Large intestine (tissue), 3 donors: ENCODE measurements at regions not wholly inside any gene's neighbourhood (a gene's known extent, or its start where the extent isn't known, plus 50 kb on each side); places are given as distances from the start of the nearest gene placed in this dataset.

Experiments used
- DNase-seq, 2 donors: peaks; one replicate each; pipeline versions ENCODE4 v3.0.0 to v3.0.0-alpha.2; 2013
- H3K27ac ChIP-seq: one replicate; pipeline ENCODE4 v1.5.1; 2013; ENCODE audit warnings: low read length
- H3K27me3 ChIP-seq: 2 replicates; pipeline ENCODE4 v1.6.1; 2013; ENCODE audit warnings: low read length; ENCODE audit not compliant: control insufficient read depth, insufficient read depth
- H3K36me3 ChIP-seq: 2 replicates; pipeline ENCODE4 v1.6.1; 2013; ENCODE audit warnings: low read length; ENCODE audit not compliant: control insufficient read depth, insufficient read depth
- H3K4me1 ChIP-seq: one replicate; pipeline ENCODE4 v1.6.1; 2013; ENCODE audit warnings: low read length; ENCODE audit not compliant: control insufficient read depth, insufficient read depth
- H3K4me3 ChIP-seq: one replicate; pipeline ENCODE4 v1.5.1; 2013; ENCODE audit warnings: low read length
- H3K9me3 ChIP-seq: one replicate; pipeline ENCODE4 v1.6.1; 2013; ENCODE audit warnings: mild to moderate bottlenecking, low read depth, low read length, moderate library complexity; ENCODE audit not compliant: control insufficient read depth
- WGBS: methylation state at CpG from one replicate; pipeline ENCODE4 v1.1.5; 2013; ENCODE audit warnings: low lambda C conversion rate; ENCODE audit not compliant: insufficient coverage; 5-methylcytosine and 5-hydroxymethylcytosine counted together

- H3K4me1 ChIP-seq = no peaks in the 10 kb centered on the region
- H3K27ac ChIP-seq = no peak overlapping the region
- no peaks in the 10 kb centered on the region for H3K9me3 ChIP-seq
- H3K36me3 ChIP-seq = no peaks in the 10 kb centered on the region
- H3K27me3 ChIP-seq = no peaks in the 10 kb centered on the region
- H3K4me3 ChIP-seq = no peak overlapping the region
- WGBS = 80% methylated on average over 2 of the region's 6 CpGs
- no peak for DNase-seq
Measured at GRCh38 chr16:6363896-6364607, 968.6 kb upstream of the RBFOX1 start.

GRCh38 chr16:6363396-6363795 is 969.2 kb upstream of the RBFOX1 start:
- H3K4me1 ChIP-seq = no peaks in the 10 kb centered on the region
- 90% methylated on average over 6 of the region's 11 CpGs for WGBS
- no peaks in the 10 kb centered on the region for H3K9me3 ChIP-seq
- no peaks in the 10 kb centered on the region for H3K36me3 ChIP-seq
- no peak for DNase-seq
- no peak overlapping the region for H3K4me3 ChIP-seq
- no peaks in the 10 kb centered on the region for H3K27me3 ChIP-seq
- H3K27ac ChIP-seq = no peak overlapping the region

- Histone ChIP-seq H3K4me1 (no peaks in the 10 kb centered on the region), H3K27me3 (no peaks in the 10 kb centered on the region), H3K4me3 (no peak overlapping the region), H3K9me3 (no peaks in the 10 kb centered on the region), H3K36me3 (no peaks in the 10 kb centered on the region), H3K27ac (no peak overlapping the region)
- DNase-seq = no peak
- no CpG with 5 or more reads among the region's 5 CpGs for WGBS
Measured at GRCh38 chr16:6362321-6362720, 970.3 kb upstream of the RBFOX1 start.

- Histone ChIP-seq H3K36me3 (no peaks in the 10 kb centered on the region), H3K27ac (no peak overlapping the region), H3K4me1 (no peaks in the 10 kb centered on the region), H3K4me3 (no peak overlapping the region), H3K9me3 (no peaks in the 10 kb centered on the region), H3K27me3 (no peaks in the 10 kb centered on the region)
- DNase-seq = no peak
- 98% methylated on average over 5 of the region's 7 CpGs for WGBS
Measured at GRCh38 chr16:6360641-6361040, 972.0 kb upstream of the RBFOX1 start.

- no peaks in the 10 kb centered on the region for H3K9me3 ChIP-seq
- H3K27me3 ChIP-seq = no peaks in the 10 kb centered on the region
- no CpG with 5 or more reads among the region's 7 CpGs for WGBS
- no peak overlapping the region for H3K27ac ChIP-seq
- no peak for DNase-seq
- no peaks in the 10 kb centered on the region for H3K4me1 ChIP-seq
- no peak overlapping the region for H3K4me3 ChIP-seq
- H3K36me3 ChIP-seq = no peaks in the 10 kb centered on the region
Measured at GRCh38 chr16:6356911-6357310, 975.7 kb upstream of the RBFOX1 start.

- Histone ChIP-seq H3K9me3 (no peaks in the 10 kb centered on the region), H3K27ac (no peak overlapping the region), H3K36me3 (no peaks in the 10 kb centered on the region), H3K4me3 (no peak overlapping the region), H3K27me3 (no peaks in the 10 kb centered on the region), H3K4me1 (no peaks in the 10 kb centered on the region)
- DNase-seq = no peak
- WGBS = 100% methylated on average over 1 of the region's 4 CpGs
Measured at GRCh38 chr16:6349725-6350124, 982.9 kb upstream of the RBFOX1 start.

GRCh38 chr16:6345090-6345489 is 987.6 kb upstream of the RBFOX1 start:
- Histone ChIP-seq H3K27ac (no peak overlapping the region), H3K9me3 (no peaks in the 10 kb centered on the region), H3K36me3 (no peaks in the 10 kb centered on the region), H3K4me3 (no peak overlapping the region), H3K4me1 (no peaks in the 10 kb centered on the region), H3K27me3 (no peaks in the 10 kb centered on the region)
- no peak for DNase-seq
- WGBS = no CpG with 5 or more reads among the region's 4 CpGs

- WGBS = 67% methylated on average over 2 of the region's 2 CpGs
- H3K27me3 ChIP-seq = no peaks in the 10 kb centered on the region
- no peak overlapping the region for H3K4me3 ChIP-seq
- no peak overlapping the region for H3K27ac ChIP-seq
- no peak for DNase-seq
- H3K4me1 ChIP-seq = no peaks in the 10 kb centered on the region
- H3K9me3 ChIP-seq = no peaks in the 10 kb centered on the region
- no peaks in the 10 kb centered on the region for H3K36me3 ChIP-seq
Measured at GRCh38 chr16:6343157-6343556, 989.5 kb upstream of the RBFOX1 start.

GRCh38 chr16:6341981-6342380 is 990.7 kb upstream of the RBFOX1 start:
- Histone ChIP-seq H3K27ac (no peak overlapping the region), H3K9me3 (no peaks in the 10 kb centered on the region), H3K4me3 (no peak overlapping the region), H3K4me1 (no peaks in the 10 kb centered on the region), H3K27me3 (no peaks in the 10 kb centered on the region), H3K36me3 (no peaks in the 10 kb centered on the region)
- 63% methylated on average over 2 of the region's 3 CpGs for WGBS
- no peak for DNase-seq

- WGBS = 100% methylated on average over 1 of the region's 6 CpGs
Measured at GRCh38 chr16:6335072-6335471, 997.6 kb upstream of the RBFOX1 start.

GRCh38 chr16:6331770-6332169 is 1000.9 kb upstream of the RBFOX1 start:
- Histone ChIP-seq H3K9me3 (no peaks in the 10 kb centered on the region), H3K36me3 (no peaks in the 10 kb centered on the region), H3K4me1 (no peaks in the 10 kb centered on the region), H3K4me3 (no peak overlapping the region), H3K27me3 (no peaks in the 10 kb centered on the region), H3K27ac (no peak overlapping the region)
- WGBS = 71% methylated on average over 2 of the region's 3 CpGs
- no peak for DNase-seq

More at GRCh38 chr16:6335072-6335471, 997.6 kb upstream of the RBFOX1 start:
- Histone ChIP-seq H3K27ac (no peak overlapping the region), H3K9me3 (no peaks in the 10 kb centered on the region), H3K4me1 (no peaks in the 10 kb centered on the region), H3K27me3 (no peaks in the 10 kb centered on the region), H3K36me3 (no peaks in the 10 kb centered on the region), H3K4me3 (no peak overlapping the region)
- no peak for DNase-seq
